HFFc6 (cell line): ENCODE measurements at regions not wholly inside any gene's neighbourhood (a gene's known extent, or its start where the extent isn't known, plus 50 kb on each side); places are given as distances from the start of the nearest gene placed in this dataset.
"Not testable (repeated sequence)": the region's sequence is repeated elsewhere in the genome, so short reads cannot be mapped to it uniquely, and the experiment has no call there.

ENCODE experiments used
- DNase-seq: peaks from one replicate; pipeline ENCODE4 v3.0.0-alpha.2; 2018
- H3K27ac Mint-ChIP-seq: 2 replicates; pipeline ENCODE4 v1.8.0; 2020; ENCODE audit warnings: mild to moderate bottlenecking, mixed read lengths
- H3K27me3 Mint-ChIP-seq: 2 replicates; pipeline ENCODE4 v1.8.0; 2021; ENCODE audit warnings: mild to moderate bottlenecking, moderate library complexity, mixed read lengths; ENCODE audit not compliant: insufficient read depth
- H3K36me3 Mint-ChIP-seq: 2 replicates; pipeline ENCODE4 v1.8.0; 2021; ENCODE audit warnings: low read depth, mixed read lengths
- H3K4me1 Mint-ChIP-seq: 2 replicates; pipeline ENCODE4 v1.8.0; 2020; ENCODE audit warnings: low read depth, mixed read lengths
- H3K4me3 Mint-ChIP-seq: 2 replicates; pipeline ENCODE4 v1.8.0; 2020; ENCODE audit warnings: mild to moderate bottlenecking, moderate library complexity, mixed read lengths
- H3K9me3 Mint-ChIP-seq: 2 replicates; pipeline ENCODE4 v1.8.0; 2020; ENCODE audit warnings: mild to moderate bottlenecking, mixed read lengths

- H3K9me3 Mint-ChIP-seq, H3K4me3 Mint-ChIP-seq, H3K36me3 Mint-ChIP-seq, DNase-seq, H3K4me1 Mint-ChIP-seq, H3K27ac Mint-ChIP-seq, H3K27me3 Mint-ChIP-seq: not testable (repeated sequence)
Measured at GRCh38 chr22:15772337-15772736, 82.5 kb downstream of the POTEH start.

GRCh38 chr22:15775118-15775517, 85.3 kb downstream of the POTEH start:
- not testable (repeated sequence) for H3K36me3 Mint-ChIP-seq, H3K9me3 Mint-ChIP-seq, H3K4me3 Mint-ChIP-seq, H3K27ac Mint-ChIP-seq, DNase-seq, H3K27me3 Mint-ChIP-seq, H3K4me1 Mint-ChIP-seq

- not testable (repeated sequence) for H3K9me3 Mint-ChIP-seq, DNase-seq, H3K4me3 Mint-ChIP-seq, H3K36me3 Mint-ChIP-seq, H3K27ac Mint-ChIP-seq, H3K4me1 Mint-ChIP-seq, H3K27me3 Mint-ChIP-seq
Measured at GRCh38 chr22:15775670-15776669, 86.1 kb downstream of the POTEH start.

- not testable (repeated sequence) for H3K4me1 Mint-ChIP-seq, H3K9me3 Mint-ChIP-seq, DNase-seq, H3K36me3 Mint-ChIP-seq, H3K27ac Mint-ChIP-seq, H3K27me3 Mint-ChIP-seq, H3K4me3 Mint-ChIP-seq
Measured at GRCh38 chr22:15776727-15777126, 86.9 kb downstream of the POTEH start.

- H3K9me3 Mint-ChIP-seq, H3K36me3 Mint-ChIP-seq, H3K4me1 Mint-ChIP-seq, H3K27ac Mint-ChIP-seq, H3K4me3 Mint-ChIP-seq, DNase-seq, H3K27me3 Mint-ChIP-seq: not testable (repeated sequence)
Measured at GRCh38 chr22:15777150-15777549, 87.3 kb downstream of the POTEH start.

- not testable (repeated sequence) for H3K4me1 Mint-ChIP-seq, H3K9me3 Mint-ChIP-seq, H3K36me3 Mint-ChIP-seq, H3K27me3 Mint-ChIP-seq, H3K4me3 Mint-ChIP-seq, DNase-seq, H3K27ac Mint-ChIP-seq
Measured at GRCh38 chr22:15777557-15777956, 87.7 kb downstream of the POTEH start.

GRCh38 chr22:15778366-15778765, 88.5 kb downstream of the POTEH start:
- H3K36me3 Mint-ChIP-seq, H3K27ac Mint-ChIP-seq, H3K4me1 Mint-ChIP-seq, DNase-seq, H3K27me3 Mint-ChIP-seq, H3K9me3 Mint-ChIP-seq, H3K4me3 Mint-ChIP-seq: not testable (repeated sequence)

GRCh38 chr22:15781652-15782051, 91.8 kb downstream of the POTEH start:
- not testable (repeated sequence) for H3K9me3 Mint-ChIP-seq, H3K27me3 Mint-ChIP-seq, H3K4me1 Mint-ChIP-seq, DNase-seq, H3K27ac Mint-ChIP-seq, H3K36me3 Mint-ChIP-seq, H3K4me3 Mint-ChIP-seq

GRCh38 chr22:15782933-15783332, 93.1 kb downstream of the POTEH start:
- not testable (repeated sequence) for DNase-seq, H3K36me3 Mint-ChIP-seq, H3K4me3 Mint-ChIP-seq, H3K4me1 Mint-ChIP-seq, H3K9me3 Mint-ChIP-seq, H3K27me3 Mint-ChIP-seq, H3K27ac Mint-ChIP-seq

- not testable (repeated sequence) for H3K27me3 Mint-ChIP-seq
Measured at GRCh38 chr22:15784383-15785085, 94.7 kb downstream of the POTEH start.

GRCh38 chr22:15786942-15787733, 97.3 kb downstream of the POTEH start:
- not testable (repeated sequence) for H3K4me1 Mint-ChIP-seq, H3K27ac Mint-ChIP-seq, H3K4me3 Mint-ChIP-seq, H3K27me3 Mint-ChIP-seq, H3K36me3 Mint-ChIP-seq, H3K9me3 Mint-ChIP-seq
- peak; percentile 25 for DNase-seq

More at GRCh38 chr22:15784383-15785085, 94.7 kb downstream of the POTEH start:
- not testable (repeated sequence) for H3K9me3 Mint-ChIP-seq, DNase-seq, H3K4me3 Mint-ChIP-seq, H3K27ac Mint-ChIP-seq, H3K36me3 Mint-ChIP-seq, H3K4me1 Mint-ChIP-seq

- H3K4me1 Mint-ChIP-seq, H3K9me3 Mint-ChIP-seq, H3K4me3 Mint-ChIP-seq, H3K27me3 Mint-ChIP-seq, DNase-seq, H3K27ac Mint-ChIP-seq, H3K36me3 Mint-ChIP-seq: not testable (repeated sequence)
Measured at GRCh38 chr22:15791557-15791956, 101.7 kb downstream of the POTEH start.

GRCh38 chr22:15799935-15800334, 110.1 kb downstream of the POTEH start:
- not testable (repeated sequence) for DNase-seq, H3K36me3 Mint-ChIP-seq, H3K27ac Mint-ChIP-seq, H3K4me1 Mint-ChIP-seq, H3K9me3 Mint-ChIP-seq, H3K27me3 Mint-ChIP-seq, H3K4me3 Mint-ChIP-seq
